Neuron (in vitro differentiated cells): ENCODE measurements at regions not wholly inside any gene's neighbourhood (a gene's known extent, or its start where the extent isn't known, plus 50 kb on each side); places are given as distances from the start of the nearest gene placed in this dataset.

Experiments
- H2AFZ ChIP-seq: one replicate; pipeline ENCODE4 v1.6.1; 2013; ENCODE audit warnings: low read depth, mild to moderate bottlenecking, inconsistent platforms, low read length, moderate library complexity
- H3K27me3 ChIP-seq: one replicate; pipeline ENCODE4 v1.6.1; 2013; ENCODE audit warnings: low read length; ENCODE audit not compliant: insufficient read depth
- H3K36me3 ChIP-seq: one replicate; pipeline ENCODE4 v1.6.1; 2013; ENCODE audit warnings: low read length; ENCODE audit not compliant: insufficient read depth
- H3K4me1 ChIP-seq: one replicate; pipeline ENCODE4 v1.6.1; 2013; ENCODE audit warnings: low read length; ENCODE audit not compliant: insufficient read depth
- H3K4me3 ChIP-seq: 2 replicates; pipeline ENCODE4 v1.5.1; 2013; ENCODE audit warnings: mild to moderate bottlenecking, low read length, moderate library complexity
- H3K9me3 ChIP-seq: one replicate; pipeline ENCODE4 v1.6.1; 2013; ENCODE audit warnings: low read length

DNA sequence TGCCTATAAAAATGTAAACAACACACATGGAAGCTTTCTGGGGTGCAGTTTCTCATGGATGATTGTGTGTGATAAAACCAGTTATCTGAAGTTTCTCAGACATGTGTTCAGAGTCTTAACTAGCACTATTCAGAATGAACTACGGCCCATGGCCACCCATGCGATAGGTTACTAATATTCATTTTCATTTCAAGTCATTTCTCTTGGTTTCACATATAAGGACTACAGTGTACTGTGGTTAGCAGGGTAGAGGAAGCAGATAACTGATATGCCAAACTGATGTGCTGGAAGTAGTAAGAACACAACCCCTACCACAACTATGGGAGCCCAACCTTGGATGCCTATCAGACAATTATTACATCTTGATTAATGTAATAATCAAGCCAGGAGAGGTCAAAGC is 372.1 kb downstream of the DTWD2 start:
- Histone ChIP-seq H3K36me3 (no peaks in the 10 kb centered on the region), H3K9me3 (no peaks in the 10 kb centered on the region), H2AFZ (no peak overlapping the region), H3K27me3 (no peaks in the 10 kb centered on the region), H3K4me3 (no peak overlapping the region), H3K4me1 (peaks cover 9% of the 10 kb centered on the region)

DNA sequence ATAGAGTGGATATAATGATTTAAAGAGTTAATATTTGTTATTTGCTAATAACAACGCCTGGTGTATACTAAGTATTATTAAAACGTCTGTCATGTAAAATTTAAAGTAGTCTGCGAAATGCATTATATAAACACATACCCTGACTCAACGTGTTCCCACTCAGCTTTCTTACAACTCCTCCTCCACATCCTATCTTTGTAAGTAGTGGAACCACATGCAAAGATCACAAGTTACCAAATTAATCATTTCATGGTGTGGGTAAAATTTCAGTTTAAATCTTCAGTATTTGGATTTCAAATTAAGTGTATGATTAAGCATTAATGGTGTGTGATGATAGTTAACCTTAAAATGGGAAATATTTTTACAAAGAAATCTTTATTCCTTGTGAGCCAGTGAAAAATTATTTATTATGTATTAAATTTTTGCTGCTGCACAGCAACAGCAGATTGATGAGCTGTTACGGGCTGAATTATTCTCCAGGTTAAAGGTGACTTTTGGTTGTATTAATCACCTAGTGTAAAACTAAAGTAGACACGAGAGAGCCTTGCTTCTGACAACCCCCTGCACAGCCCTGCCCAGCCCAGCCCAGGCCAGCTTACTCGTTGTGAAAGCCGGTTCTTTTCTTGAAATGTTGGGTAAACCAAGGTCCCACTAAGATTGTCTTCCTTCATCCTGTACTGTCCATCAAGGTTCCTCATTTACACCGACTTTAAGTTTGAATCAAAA is 373.5 kb downstream of the DTWD2 start:
- Histone ChIP-seq H3K4me1 (no peaks in the 10 kb centered on the region), H3K4me3 (no peak overlapping the region), H3K9me3 (no peaks in the 10 kb centered on the region), H3K27me3 (no peaks in the 10 kb centered on the region), H2AFZ (no peak overlapping the region), H3K36me3 (no peaks in the 10 kb centered on the region)

DNA sequence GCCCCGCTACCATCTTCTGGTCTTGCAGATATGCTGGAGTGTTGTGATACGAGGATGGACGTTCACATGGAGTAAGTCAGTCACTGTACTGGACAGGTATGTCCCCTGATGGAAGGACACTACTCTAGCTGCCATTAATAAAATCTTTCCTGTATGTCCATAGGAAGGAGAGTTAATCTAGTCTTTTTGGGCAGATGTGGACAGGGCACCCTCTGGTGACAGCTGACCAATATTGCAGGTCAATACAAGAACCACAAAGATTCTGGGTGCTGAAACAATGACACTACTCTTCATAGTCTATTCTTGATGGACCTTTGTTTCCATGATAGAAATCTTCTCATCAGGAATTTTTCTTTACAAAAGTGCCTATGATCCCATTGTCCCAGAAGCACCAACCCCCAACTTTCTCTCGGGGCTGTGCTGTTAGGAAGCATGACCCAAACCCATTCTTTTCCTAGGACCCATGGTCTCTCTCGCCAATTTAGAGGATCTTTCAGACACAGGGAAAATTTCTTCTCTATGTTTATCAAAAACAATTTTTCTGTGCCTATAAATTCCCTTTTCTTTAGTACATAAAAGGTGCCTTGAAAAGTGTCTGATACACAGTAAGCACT is 376.9 kb downstream of the DTWD2 start:
- Histone ChIP-seq H3K4me3 (no peak overlapping the region), H3K27me3 (no peaks in the 10 kb centered on the region), H3K4me1 (no peaks in the 10 kb centered on the region), H3K9me3 (no peaks in the 10 kb centered on the region), H2AFZ (no peak overlapping the region), H3K36me3 (no peaks in the 10 kb centered on the region)

DNA sequence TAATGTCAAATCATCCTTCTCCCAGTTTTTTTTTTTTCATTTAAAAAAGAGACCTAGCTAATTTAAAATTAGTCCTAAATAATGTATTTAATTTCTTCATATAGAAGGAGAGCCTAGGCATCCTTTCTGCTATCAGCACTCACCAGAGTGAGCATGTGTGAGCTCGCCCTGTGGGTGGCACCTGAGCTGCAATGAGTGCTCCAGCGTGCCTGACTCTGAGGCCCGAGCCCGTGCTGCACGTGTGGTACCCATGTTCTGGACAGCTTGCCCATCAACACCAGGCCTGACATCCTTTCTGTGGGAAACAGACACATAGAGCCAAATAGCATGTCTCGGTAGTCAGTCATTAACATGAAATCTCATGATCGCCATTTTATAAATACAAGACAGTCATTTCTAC is 381.4 kb downstream of the DTWD2 start:
- no peak overlapping the region for H2AFZ ChIP-seq
- H3K4me3 ChIP-seq, result no peak overlapping the region
- no peaks in the 10 kb centered on the region for H3K9me3 ChIP-seq
- no peaks in the 10 kb centered on the region for H3K36me3 ChIP-seq
- H3K27me3 ChIP-seq, result no peaks in the 10 kb centered on the region
- H3K4me1 ChIP-seq, result no peaks in the 10 kb centered on the region

DNA sequence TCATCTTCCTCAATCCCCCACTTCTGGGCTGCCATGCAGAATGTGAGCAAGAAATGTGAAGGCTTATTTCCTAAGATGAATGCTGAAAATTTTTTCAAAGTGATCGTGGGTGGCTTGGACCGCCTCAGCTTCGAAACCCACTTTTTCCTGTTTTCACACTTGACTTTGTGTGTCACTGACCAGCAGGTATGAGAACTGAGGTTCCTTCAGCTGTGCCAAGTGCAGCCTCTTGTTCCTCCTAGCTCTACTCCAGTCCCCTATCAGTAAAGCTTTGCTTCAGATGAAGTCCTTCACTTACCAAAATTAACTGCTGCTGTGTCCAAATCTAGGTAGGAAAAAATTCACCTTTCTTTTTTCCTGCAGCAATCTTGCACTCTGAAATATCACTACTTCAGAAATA is 382.6 kb downstream of the DTWD2 start:
- Histone ChIP-seq H3K9me3 (no peaks in the 10 kb centered on the region), H3K27me3 (no peaks in the 10 kb centered on the region)

DNA sequence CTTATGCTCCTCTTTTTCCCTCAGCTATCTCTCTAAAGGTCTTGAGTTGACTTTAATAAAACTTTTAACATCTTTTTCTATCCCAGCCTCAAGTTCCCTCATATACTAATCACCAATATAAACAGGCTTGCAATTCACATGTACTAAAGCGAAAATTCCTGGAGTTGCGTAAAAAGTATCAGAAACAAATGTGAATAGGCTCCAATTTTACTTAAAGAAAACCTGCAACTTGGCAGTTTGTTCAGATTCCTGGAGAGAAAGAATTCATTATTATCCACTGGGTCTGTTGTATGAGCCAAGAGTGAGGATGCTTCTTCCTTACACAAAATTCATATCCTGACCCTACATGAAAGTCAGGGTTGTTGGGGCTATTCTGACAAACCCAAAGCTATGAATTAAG is 384.2 kb downstream of the DTWD2 start:
- H3K27me3 ChIP-seq, result no peaks in the 10 kb centered on the region
- no peak overlapping the region for H2AFZ ChIP-seq
- H3K4me1 ChIP-seq, result no peaks in the 10 kb centered on the region
- H3K9me3 ChIP-seq, result no peaks in the 10 kb centered on the region
- no peaks in the 10 kb centered on the region for H3K36me3 ChIP-seq
- no peak overlapping the region for H3K4me3 ChIP-seq

More for the DNA sequence above, 382.6 kb downstream of the DTWD2 start:
- Histone ChIP-seq H2AFZ (no peak overlapping the region), H3K36me3 (no peaks in the 10 kb centered on the region), H3K4me3 (no peak overlapping the region), H3K4me1 (no peaks in the 10 kb centered on the region)

DNA sequence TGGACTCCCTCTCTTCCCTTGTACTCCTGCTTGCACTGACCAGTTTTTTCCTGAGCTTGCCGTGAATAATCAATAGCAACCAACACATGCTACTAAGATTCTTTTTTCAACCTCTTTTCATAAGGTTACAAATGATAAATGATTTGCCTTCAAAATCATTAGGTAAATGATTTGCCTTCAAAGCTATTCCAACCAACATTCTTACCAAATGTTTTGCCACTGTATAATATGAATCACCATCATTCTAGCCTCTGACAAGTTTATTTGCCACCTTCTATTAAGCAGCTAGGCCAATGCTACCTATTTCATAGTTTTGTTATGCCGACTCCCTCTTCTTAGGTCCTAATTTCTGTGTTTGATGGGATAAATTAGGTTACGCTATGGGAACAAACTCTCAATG is 385.1 kb downstream of the DTWD2 start:
- Histone ChIP-seq H3K27me3 (no peaks in the 10 kb centered on the region), H3K4me3 (no peak overlapping the region), H3K9me3 (no peaks in the 10 kb centered on the region), H3K4me1 (no peaks in the 10 kb centered on the region), H3K36me3 (no peaks in the 10 kb centered on the region), H2AFZ (no peak overlapping the region)

DNA sequence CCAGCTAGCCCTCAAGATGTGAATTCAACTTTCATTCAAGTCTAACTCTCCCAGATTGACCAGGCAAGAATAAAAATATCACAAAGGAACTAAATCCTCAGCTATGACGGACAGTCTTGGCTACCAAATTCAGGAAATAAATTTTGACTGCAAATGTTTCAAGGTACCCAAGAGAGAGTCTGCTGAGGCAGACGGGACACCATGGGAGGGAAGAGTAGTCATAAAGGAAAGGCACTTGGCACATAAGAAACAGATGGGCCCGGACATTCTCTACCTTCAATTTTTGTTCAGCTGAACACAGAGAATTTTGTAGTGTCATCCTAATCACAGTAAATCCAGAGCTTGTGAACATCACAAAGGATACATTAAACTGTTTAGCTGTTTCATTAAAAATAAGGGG is 390.0 kb downstream of the DTWD2 start:
- no peaks in the 10 kb centered on the region for H3K36me3 ChIP-seq
- no peaks in the 10 kb centered on the region for H3K9me3 ChIP-seq
- H3K4me1 ChIP-seq, result peaks cover 4% of the 10 kb centered on the region
- no peaks in the 10 kb centered on the region for H3K27me3 ChIP-seq
- H2AFZ ChIP-seq, result no peak overlapping the region
- H3K4me3 ChIP-seq, result no peak overlapping the region

DNA sequence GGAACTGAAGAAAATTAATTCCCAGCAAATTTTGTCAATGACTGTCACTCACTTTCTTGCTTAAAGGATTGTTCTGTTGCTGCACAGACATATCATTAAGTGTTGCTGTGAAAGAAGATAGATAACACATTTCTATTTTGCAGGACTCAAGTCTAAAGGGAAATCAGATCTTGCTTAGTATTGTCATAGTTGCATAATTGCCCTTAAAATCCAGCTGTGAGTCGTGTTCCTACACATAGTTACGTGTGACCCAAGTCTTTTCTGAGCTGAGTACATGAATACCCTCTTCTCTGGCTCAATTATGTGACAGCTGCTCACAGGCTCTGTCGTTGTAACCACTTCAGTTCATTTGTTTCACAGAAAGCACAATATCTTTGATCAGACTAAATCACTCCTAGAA is 390.8 kb downstream of the DTWD2 start:
- Histone ChIP-seq H3K4me3 (no peak overlapping the region), H3K36me3 (no peaks in the 10 kb centered on the region), H3K9me3 (no peaks in the 10 kb centered on the region), H3K27me3 (no peaks in the 10 kb centered on the region), H3K4me1 (peaks cover 4% of the 10 kb centered on the region), H2AFZ (no peak overlapping the region)

DNA sequence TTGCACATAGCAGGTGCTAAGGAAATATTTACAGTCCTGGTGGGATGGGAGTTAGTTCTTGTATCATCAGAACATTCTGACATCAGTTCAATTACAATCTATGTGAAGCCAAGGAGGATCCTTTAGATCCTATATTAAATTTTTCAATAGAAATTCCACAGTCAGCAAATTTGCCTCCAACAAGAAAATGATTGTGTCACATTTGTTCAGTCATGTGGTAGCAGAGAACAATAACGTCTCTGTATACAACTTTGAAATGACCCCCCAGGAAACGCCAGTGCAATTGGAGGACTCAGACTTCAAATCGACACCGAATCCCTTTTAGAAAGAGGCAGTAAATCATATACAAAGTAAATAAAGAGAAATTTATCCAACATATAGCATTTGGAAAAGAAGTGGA is 392.1 kb downstream of the DTWD2 start:
- Histone ChIP-seq H3K36me3 (no peaks in the 10 kb centered on the region), H3K27me3 (no peaks in the 10 kb centered on the region), H2AFZ (no peak overlapping the region), H3K4me3 (no peak overlapping the region), H3K4me1 (peaks cover 4% of the 10 kb centered on the region), H3K9me3 (no peaks in the 10 kb centered on the region)

DNA sequence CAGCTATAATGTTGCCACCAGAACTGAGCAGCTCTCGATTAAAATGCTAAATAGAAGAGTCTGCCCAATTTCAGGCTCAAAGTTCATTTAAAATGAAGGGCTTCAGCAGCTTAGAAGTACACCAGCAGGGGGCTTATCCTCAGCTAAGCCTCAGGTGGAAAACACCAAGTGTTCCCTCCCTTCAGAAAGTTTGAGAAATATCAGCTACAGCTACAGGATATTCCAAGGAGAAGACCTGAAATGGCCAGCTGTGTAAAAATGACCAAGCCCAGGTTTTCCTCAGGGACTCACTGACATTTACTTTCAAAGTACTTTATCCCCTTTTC is 395.4 kb downstream of the DTWD2 start:
- Histone ChIP-seq H2AFZ (no peak overlapping the region), H3K4me1 (peaks cover 4% of the 10 kb centered on the region), H3K4me3 (no peak overlapping the region)

DNA sequence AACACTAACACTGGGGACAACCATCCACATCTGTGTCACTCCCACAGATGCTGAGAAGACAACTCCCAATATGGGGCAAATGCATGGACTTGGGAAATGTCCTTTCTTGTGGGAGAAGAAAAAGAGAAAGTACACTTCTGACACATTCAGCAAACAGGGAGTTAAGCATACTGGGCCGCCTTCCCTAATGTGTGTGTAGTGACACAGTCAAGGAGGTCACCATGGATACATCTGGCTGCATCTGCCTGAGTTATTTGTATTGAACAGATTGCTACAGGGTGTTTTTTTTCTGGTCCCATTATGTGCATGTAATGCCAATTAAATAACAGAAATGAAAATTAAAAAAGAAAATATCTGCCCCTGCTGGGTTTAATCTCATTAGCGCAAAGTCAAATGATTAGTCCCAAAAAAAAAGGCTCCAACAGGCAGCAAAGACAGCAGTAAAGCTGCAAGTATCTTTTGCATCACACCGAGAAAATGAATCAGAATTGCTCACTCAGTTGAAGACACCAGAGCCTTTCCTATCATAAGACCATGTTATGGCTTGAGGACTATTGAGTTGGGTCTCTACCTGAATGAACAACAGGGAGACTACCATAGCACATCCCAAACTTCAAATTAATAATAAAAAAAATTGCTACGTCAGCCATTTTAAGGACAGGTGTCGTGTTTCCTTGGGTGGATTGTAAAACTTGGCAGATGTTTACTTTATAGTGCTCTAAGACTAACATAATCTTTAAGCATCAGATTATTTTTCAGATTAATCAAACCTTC is 395.9 kb downstream of the DTWD2 start:
- no peak overlapping the region for H2AFZ ChIP-seq
- no peaks in the 10 kb centered on the region for H3K27me3 ChIP-seq
- no peak overlapping the region for H3K4me3 ChIP-seq
- no peaks in the 10 kb centered on the region for H3K9me3 ChIP-seq
- peaks cover 1% of the 10 kb centered on the region for H3K4me1 ChIP-seq
- no peaks in the 10 kb centered on the region for H3K36me3 ChIP-seq

More for the DNA sequence above, 395.4 kb downstream of the DTWD2 start:
- H3K36me3 ChIP-seq, result no peaks in the 10 kb centered on the region
- no peaks in the 10 kb centered on the region for H3K27me3 ChIP-seq
- no peaks in the 10 kb centered on the region for H3K9me3 ChIP-seq

DNA sequence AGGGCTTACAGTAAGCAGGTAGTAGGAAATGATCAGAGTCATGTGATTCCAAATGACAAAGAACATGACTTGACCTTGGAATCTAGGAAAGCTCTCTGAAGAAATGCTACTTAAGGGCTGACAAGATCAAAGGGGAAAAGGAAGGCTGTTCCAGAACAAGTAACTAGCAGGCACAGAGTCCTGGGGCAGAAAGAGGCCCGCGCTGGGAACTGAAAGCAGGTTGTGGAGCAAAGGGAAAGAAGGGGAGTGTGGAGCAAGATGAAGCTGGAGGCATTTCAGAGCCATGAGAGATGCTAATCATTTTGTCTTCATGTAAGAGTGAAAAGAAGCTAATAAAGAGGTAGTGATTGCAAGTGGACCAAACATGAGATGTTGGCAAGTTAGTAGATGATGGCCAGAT is 397.5 kb downstream of the DTWD2 start:
- no peaks in the 10 kb centered on the region for H3K9me3 ChIP-seq
- H2AFZ ChIP-seq, result no peak overlapping the region
- no peaks in the 10 kb centered on the region for H3K4me1 ChIP-seq
- H3K4me3 ChIP-seq, result no peak overlapping the region
- no peaks in the 10 kb centered on the region for H3K27me3 ChIP-seq
- no peaks in the 10 kb centered on the region for H3K36me3 ChIP-seq
